GM12892 (cell line): ENCODE measurements at regions not wholly inside any gene's neighbourhood (a gene's known extent, or its start where the extent isn't known, plus 50 kb on each side); places are given as distances from the start of the nearest gene placed in this dataset.

Experiments
- POLR2A ChIP-seq: IDR thresholded peaks from 2 replicates; pipeline ENCODE4 v1.6.1; 2011; ENCODE audit warnings: low read depth, low read length, control low read depth
- POLR2AphosphoS5 ChIP-seq: IDR thresholded peaks from 2 replicates; pipeline ENCODE4 v1.6.1; 2011; ENCODE audit warnings: low read depth, low read length, control low read depth
- TAF1 ChIP-seq: IDR thresholded peaks from 2 replicates; pipeline ENCODE4 v1.6.1; 2011; ENCODE audit warnings: low read depth, mild to moderate bottlenecking, control low read depth, low read length, borderline replicate concordance

- no peak for TF ChIP-seq POLR2AphosphoS5
- no peak for TF ChIP-seq POLR2A
- TF ChIP-seq TAF1 = no peak
Measured at GRCh38 chr1:14546416-14546815, 52.1 kb upstream of the KAZN start.
